ENCODE measurements at regions not wholly inside any gene's neighbourhood (a gene's known extent, or its start where the extent isn't known, plus 50 kb on each side); places are given as distances from the start of the nearest gene placed in this dataset.
"Not testable (repeated sequence)": the region's sequence is repeated elsewhere in the genome, so short reads cannot be mapped to it uniquely, and the experiment has no call there.

GRCh38 chrX:125150231-125150630, 169.4 kb upstream of the TEX13C start:
- H3K9ac ChIP-seq (ENCODE audit: low read length in 2 of 2), result no peak overlapping the region
- no peak overlapping the region for H3K4me3 ChIP-seq (ENCODE audit: low read length in 2 of 2)
- H3K27ac ChIP-seq (ENCODE audit: low read length), result no peak overlapping the region
- no peaks in the 10 kb centered on the region for H3K36me3 ChIP-seq (ENCODE audit: control insufficient read depth in 2 of 2, insufficient read depth in 2 of 2, low read length in 2 of 2)
- no peaks in the 10 kb centered on the region for H3K9me3 ChIP-seq (ENCODE audit: control insufficient read depth in 2 of 2, low read length in 2 of 2)
- no peaks in the 10 kb centered on the region for H3K27me3 ChIP-seq (ENCODE audit: control insufficient read depth in 1 of 2, insufficient read depth in 2 of 2, low read length in 2 of 2)
- no peaks in the 10 kb centered on the region for H3K4me1 ChIP-seq (ENCODE audit: control insufficient read depth, insufficient read depth, low read length)

GRCh38 chrX:125151146-125151545, 168.5 kb upstream of the TEX13C start:
- Histone ChIP-seq H3K9me3 (ENCODE audit: control insufficient read depth in 2 of 2, low read length in 2 of 2) (no peaks in the 10 kb centered on the region), H3K9ac (ENCODE audit: low read length in 2 of 2) (no peak overlapping the region), H3K36me3 (ENCODE audit: control insufficient read depth in 2 of 2, insufficient read depth in 2 of 2, low read length in 2 of 2) (no peaks in the 10 kb centered on the region), H3K27me3 (ENCODE audit: control insufficient read depth in 1 of 2, insufficient read depth in 2 of 2, low read length in 2 of 2) (no peaks in the 10 kb centered on the region), H3K4me3 (ENCODE audit: low read length in 2 of 2) (no peak overlapping the region), H3K4me1 (ENCODE audit: control insufficient read depth, insufficient read depth, low read length) (no peaks in the 10 kb centered on the region), H3K27ac (ENCODE audit: low read length) (no peak overlapping the region)

GRCh38 chrX:125152011-125152410, 167.7 kb upstream of the TEX13C start:
- no peaks in the 10 kb centered on the region for H3K4me1 ChIP-seq (ENCODE audit: control insufficient read depth, insufficient read depth, low read length)
- no peak overlapping the region for H3K27ac ChIP-seq (ENCODE audit: low read length)
- H3K9ac ChIP-seq (ENCODE audit: low read length in 2 of 2), result no peak overlapping the region
- no peaks in the 10 kb centered on the region for H3K9me3 ChIP-seq (ENCODE audit: control insufficient read depth in 2 of 2, low read length in 2 of 2)
- no peaks in the 10 kb centered on the region for H3K27me3 ChIP-seq (ENCODE audit: control insufficient read depth in 1 of 2, insufficient read depth in 2 of 2, low read length in 2 of 2)
- H3K4me3 ChIP-seq (ENCODE audit: low read length in 2 of 2), result no peak overlapping the region
- H3K36me3 ChIP-seq (ENCODE audit: control insufficient read depth in 2 of 2, insufficient read depth in 2 of 2, low read length in 2 of 2), result no peaks in the 10 kb centered on the region

- Histone ChIP-seq H3K4me3 (ENCODE audit: low read length in 2 of 2) (no peak overlapping the region), H3K9me3 (ENCODE audit: control insufficient read depth in 2 of 2, low read length in 2 of 2) (no peaks in the 10 kb centered on the region), H3K9ac (ENCODE audit: low read length in 2 of 2) (no peak overlapping the region), H3K27ac (ENCODE audit: low read length) (no peak overlapping the region), H3K27me3 (ENCODE audit: control insufficient read depth in 1 of 2, insufficient read depth in 2 of 2, low read length in 2 of 2) (no peaks in the 10 kb centered on the region), H3K4me1 (ENCODE audit: control insufficient read depth, insufficient read depth, low read length) (no peaks in the 10 kb centered on the region), H3K36me3 (ENCODE audit: control insufficient read depth in 2 of 2, insufficient read depth in 2 of 2, low read length in 2 of 2) (no peaks in the 10 kb centered on the region)
These were observed 166.1 kb upstream of the TEX13C start for GRCh38 chrX:125153621-125154020.

- not testable (repeated sequence) for H3K36me3 ChIP-seq (ENCODE audit: control insufficient read depth in 2 of 2, insufficient read depth in 2 of 2, low read length in 2 of 2); H3K9ac ChIP-seq (ENCODE audit: low read length in 2 of 2); H3K4me1 ChIP-seq (ENCODE audit: control insufficient read depth, insufficient read depth, low read length); H3K27ac ChIP-seq (ENCODE audit: low read length); H3K27me3 ChIP-seq (ENCODE audit: control insufficient read depth in 1 of 2, insufficient read depth in 2 of 2, low read length in 2 of 2); H3K4me3 ChIP-seq (ENCODE audit: low read length in 2 of 2); H3K9me3 ChIP-seq (ENCODE audit: control insufficient read depth in 2 of 2, low read length in 2 of 2)
These were observed 165.1 kb upstream of the TEX13C start for GRCh38 chrX:125154288-125155257.

GRCh38 chrX:125155296-125156033, 164.2 kb upstream of the TEX13C start:
- not testable (repeated sequence) for H3K4me3 ChIP-seq (ENCODE audit: low read length in 2 of 2); H3K9ac ChIP-seq (ENCODE audit: low read length in 2 of 2); H3K36me3 ChIP-seq (ENCODE audit: control insufficient read depth in 2 of 2, insufficient read depth in 2 of 2, low read length in 2 of 2); H3K9me3 ChIP-seq (ENCODE audit: control insufficient read depth in 2 of 2, low read length in 2 of 2); H3K4me1 ChIP-seq (ENCODE audit: control insufficient read depth, insufficient read depth, low read length); H3K27ac ChIP-seq (ENCODE audit: low read length); H3K27me3 ChIP-seq (ENCODE audit: control insufficient read depth in 1 of 2, insufficient read depth in 2 of 2, low read length in 2 of 2)

- H3K9ac ChIP-seq (ENCODE audit: low read length in 2 of 2), result no peak overlapping the region
- no peak overlapping the region for H3K4me3 ChIP-seq (ENCODE audit: low read length in 2 of 2)
- no peaks in the 10 kb centered on the region for H3K36me3 ChIP-seq (ENCODE audit: control insufficient read depth in 2 of 2, insufficient read depth in 2 of 2, low read length in 2 of 2)
- H3K9me3 ChIP-seq (ENCODE audit: control insufficient read depth in 2 of 2, low read length in 2 of 2), result no peaks in the 10 kb centered on the region
- no peak overlapping the region for H3K27ac ChIP-seq (ENCODE audit: low read length)
- no peaks in the 10 kb centered on the region for H3K4me1 ChIP-seq (ENCODE audit: control insufficient read depth, insufficient read depth, low read length)
- H3K27me3 ChIP-seq (ENCODE audit: control insufficient read depth in 1 of 2, insufficient read depth in 2 of 2, low read length in 2 of 2), result no peaks in the 10 kb centered on the region
These were observed 149.2 kb upstream of the TEX13C start for GRCh38 chrX:125170459-125170858.

- Histone ChIP-seq H3K27ac (ENCODE audit: low read length) (no peak overlapping the region), H3K36me3 (ENCODE audit: control insufficient read depth in 2 of 2, insufficient read depth in 2 of 2, low read length in 2 of 2) (no peaks in the 10 kb centered on the region), H3K4me3 (ENCODE audit: low read length in 2 of 2) (no peak overlapping the region), H3K9me3 (ENCODE audit: control insufficient read depth in 2 of 2, low read length in 2 of 2) (no peaks in the 10 kb centered on the region), H3K27me3 (ENCODE audit: control insufficient read depth in 1 of 2, insufficient read depth in 2 of 2, low read length in 2 of 2) (no peaks in the 10 kb centered on the region), H3K4me1 (ENCODE audit: control insufficient read depth, insufficient read depth, low read length) (no peaks in the 10 kb centered on the region), H3K9ac (ENCODE audit: low read length in 2 of 2) (no peak overlapping the region)
These were observed 147.1 kb upstream of the TEX13C start for GRCh38 chrX:125172531-125172930.

- H3K9me3 ChIP-seq (ENCODE audit: control insufficient read depth in 2 of 2, low read length in 2 of 2), result no peaks in the 10 kb centered on the region
- no peaks in the 10 kb centered on the region for H3K27me3 ChIP-seq (ENCODE audit: control insufficient read depth in 1 of 2, insufficient read depth in 2 of 2, low read length in 2 of 2)
- no peaks in the 10 kb centered on the region for H3K36me3 ChIP-seq (ENCODE audit: control insufficient read depth in 2 of 2, insufficient read depth in 2 of 2, low read length in 2 of 2)
- no peak overlapping the region for H3K4me3 ChIP-seq (ENCODE audit: low read length in 2 of 2)
- no peak overlapping the region for H3K9ac ChIP-seq (ENCODE audit: low read length in 2 of 2)
- no peak overlapping the region for H3K27ac ChIP-seq (ENCODE audit: low read length)
- no peaks in the 10 kb centered on the region for H3K4me1 ChIP-seq (ENCODE audit: control insufficient read depth, insufficient read depth, low read length)
These were observed 143.6 kb upstream of the TEX13C start for GRCh38 chrX:125175991-125176584.

- no peaks in the 10 kb centered on the region for H3K4me1 ChIP-seq (ENCODE audit: control insufficient read depth, insufficient read depth, low read length)
- no peaks in the 10 kb centered on the region for H3K36me3 ChIP-seq (ENCODE audit: control insufficient read depth in 2 of 2, insufficient read depth in 2 of 2, low read length in 2 of 2)
- no peak overlapping the region for H3K27ac ChIP-seq (ENCODE audit: low read length)
- no peaks in the 10 kb centered on the region for H3K27me3 ChIP-seq (ENCODE audit: control insufficient read depth in 1 of 2, insufficient read depth in 2 of 2, low read length in 2 of 2)
- no peaks in the 10 kb centered on the region for H3K9me3 ChIP-seq (ENCODE audit: control insufficient read depth in 2 of 2, low read length in 2 of 2)
- no peak overlapping the region for H3K9ac ChIP-seq (ENCODE audit: low read length in 2 of 2)
- no peak overlapping the region for H3K4me3 ChIP-seq (ENCODE audit: low read length in 2 of 2)
These were observed 125.8 kb upstream of the TEX13C start for GRCh38 chrX:125193921-125194320.

Data from stomach smooth muscle (tissue), 2 donors.